ENCODE measurements at regions not wholly inside any gene's neighbourhood (a gene's known extent, or its start where the extent isn't known, plus 50 kb on each side); places are given as distances from the start of the nearest gene placed in this dataset.
"Not testable (repeated sequence)": the region's sequence is repeated elsewhere in the genome, so short reads cannot be mapped to it uniquely, and the experiment has no call there.

DNA sequence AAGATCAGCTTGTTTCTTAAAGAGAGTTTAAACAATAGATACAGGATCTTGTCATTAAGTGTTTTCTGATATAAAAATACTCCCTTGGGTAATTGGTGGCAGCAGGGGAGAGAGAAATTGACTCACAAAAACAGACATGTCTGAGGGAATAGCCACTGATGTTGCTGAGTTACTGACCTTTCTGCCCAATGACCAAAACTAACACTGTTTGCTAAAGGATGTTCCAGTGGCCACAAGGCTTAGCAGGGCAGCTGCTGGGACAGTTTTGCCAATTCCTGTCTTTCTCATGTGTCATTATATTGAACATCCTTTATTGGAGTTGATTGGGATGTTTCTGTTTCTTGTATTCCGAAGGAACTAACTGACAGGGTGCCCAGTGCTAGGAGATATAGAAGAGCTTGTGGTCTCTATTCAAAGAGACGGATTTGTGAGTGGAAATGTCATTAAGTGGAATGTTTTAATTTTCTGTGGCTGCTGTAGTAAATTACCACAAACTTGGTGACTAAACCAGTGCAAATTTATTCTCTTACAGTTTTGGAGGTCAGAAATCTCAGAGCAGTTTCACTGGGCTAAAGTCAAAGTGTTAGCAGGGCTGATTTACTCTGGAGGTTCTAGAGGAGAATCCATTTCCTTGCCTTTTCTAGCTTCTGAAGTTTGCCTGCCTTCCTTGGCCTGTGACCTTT is 124.8 kb upstream of the RMDN2 start:
- no peaks in the 10 kb centered on the region for H3K9me3 ChIP-seq
- DNase-seq = no peak
- no peaks in the 10 kb centered on the region for H3K36me3 ChIP-seq
- peaks cover 6% of the 10 kb centered on the region for H3K4me1 ChIP-seq
- TF ChIP-seq, protein P1, sequence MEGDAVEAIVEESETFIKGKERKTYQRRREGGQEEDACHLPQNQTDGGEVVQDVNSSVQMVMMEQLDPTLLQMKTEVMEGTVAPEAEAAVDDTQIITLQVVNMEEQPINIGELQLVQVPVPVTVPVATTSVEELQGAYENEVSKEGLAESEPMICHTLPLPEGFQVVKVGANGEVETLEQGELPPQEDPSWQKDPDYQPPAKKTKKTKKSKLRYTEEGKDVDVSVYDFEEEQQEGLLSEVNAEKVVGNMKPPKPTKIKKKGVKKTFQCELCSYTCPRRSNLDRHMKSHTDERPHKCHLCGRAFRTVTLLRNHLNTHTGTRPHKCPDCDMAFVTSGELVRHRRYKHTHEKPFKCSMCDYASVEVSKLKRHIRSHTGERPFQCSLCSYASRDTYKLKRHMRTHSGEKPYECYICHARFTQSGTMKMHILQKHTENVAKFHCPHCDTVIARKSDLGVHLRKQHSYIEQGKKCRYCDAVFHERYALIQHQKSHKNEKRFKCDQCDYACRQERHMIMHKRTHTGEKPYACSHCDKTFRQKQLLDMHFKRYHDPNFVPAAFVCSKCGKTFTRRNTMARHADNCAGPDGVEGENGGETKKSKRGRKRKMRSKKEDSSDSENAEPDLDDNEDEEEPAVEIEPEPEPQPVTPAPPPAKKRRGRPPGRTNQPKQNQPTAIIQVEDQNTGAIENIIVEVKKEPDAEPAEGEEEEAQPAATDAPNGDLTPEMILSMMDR (IDR thresholded peaks at IDR 0.05; ENCODE audit: low read depth, low read length) = no peak
- H3K27me3 ChIP-seq = no peaks in the 10 kb centered on the region
- H3K4me3 ChIP-seq (ENCODE audit: low read depth, low read length) = no peak overlapping the region

DNA sequence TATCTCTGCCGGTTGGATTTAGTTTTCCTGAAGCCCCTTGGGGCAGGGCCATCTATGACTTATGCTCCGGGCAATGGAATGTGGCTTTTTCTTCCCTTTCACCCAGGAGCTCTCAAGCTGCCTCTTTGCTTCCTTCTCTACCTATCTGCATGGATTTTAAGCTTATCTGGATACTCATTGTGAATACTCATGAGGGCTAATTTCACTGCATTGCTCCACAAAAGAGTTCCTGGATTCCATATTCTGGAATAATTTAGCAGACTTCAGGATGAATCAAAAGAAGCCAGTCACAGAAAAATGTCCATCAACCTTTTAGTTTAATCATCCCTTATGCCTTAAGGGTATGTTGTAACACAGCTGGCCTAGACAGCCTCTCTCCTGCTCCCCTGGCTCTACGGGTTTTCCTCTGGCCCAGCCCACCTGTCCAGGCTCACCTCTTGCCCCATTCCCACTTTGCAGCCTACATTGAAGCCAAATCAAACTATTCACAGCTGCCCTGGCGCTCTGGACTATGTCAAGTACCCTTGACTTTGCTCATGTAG is 122.8 kb upstream of the RMDN2 start:
- Histone ChIP-seq H3K9me3 (no peaks in the 10 kb centered on the region), H3K4me3 (ENCODE audit: low read depth, low read length) (no peak overlapping the region), H3K27me3 (no peaks in the 10 kb centered on the region), H3K36me3 (no peaks in the 10 kb centered on the region), H3K4me1 (no peaks in the 10 kb centered on the region; the same call in 1 of the 2 replicates)
- DNase-seq = no peak
- TF ChIP-seq, protein P1 (IDR thresholded peaks at IDR 0.05; ENCODE audit: low read depth, low read length) = no peak

DNA sequence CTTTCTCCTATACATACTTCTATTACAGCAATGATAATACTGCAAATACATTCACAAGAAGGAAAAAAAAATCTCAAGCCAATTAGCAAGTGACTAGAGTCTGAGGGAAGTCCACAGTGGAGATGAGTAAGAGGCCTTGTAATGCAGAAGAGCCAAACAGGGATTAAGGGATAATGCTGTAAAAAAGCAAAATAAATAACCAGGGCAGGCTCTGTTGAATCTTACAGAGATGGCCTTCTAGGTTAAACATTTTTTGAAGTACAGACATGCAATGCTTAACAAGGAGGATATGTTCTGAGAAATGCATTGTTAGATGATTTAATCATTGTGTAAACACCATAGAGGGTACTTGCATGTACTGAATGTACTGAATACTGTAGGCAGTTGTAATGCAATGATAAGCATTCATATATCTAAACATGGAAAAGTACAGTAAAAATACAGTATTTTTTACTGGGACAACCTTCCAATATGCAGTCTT is 122.1 kb upstream of the RMDN2 start:
- Histone ChIP-seq H3K9me3 (no peaks in the 10 kb centered on the region), H3K27me3 (no peaks in the 10 kb centered on the region), H3K4me1 (no peaks in the 10 kb centered on the region; the same call in 1 of the 2 replicates), H3K4me3 (ENCODE audit: low read depth, low read length) (no peak overlapping the region), H3K36me3 (no peaks in the 10 kb centered on the region)
- DNase-seq = no peak
- TF ChIP-seq, protein P1 (IDR thresholded peaks at IDR 0.05; ENCODE audit: low read depth, low read length) = no peak

DNA sequence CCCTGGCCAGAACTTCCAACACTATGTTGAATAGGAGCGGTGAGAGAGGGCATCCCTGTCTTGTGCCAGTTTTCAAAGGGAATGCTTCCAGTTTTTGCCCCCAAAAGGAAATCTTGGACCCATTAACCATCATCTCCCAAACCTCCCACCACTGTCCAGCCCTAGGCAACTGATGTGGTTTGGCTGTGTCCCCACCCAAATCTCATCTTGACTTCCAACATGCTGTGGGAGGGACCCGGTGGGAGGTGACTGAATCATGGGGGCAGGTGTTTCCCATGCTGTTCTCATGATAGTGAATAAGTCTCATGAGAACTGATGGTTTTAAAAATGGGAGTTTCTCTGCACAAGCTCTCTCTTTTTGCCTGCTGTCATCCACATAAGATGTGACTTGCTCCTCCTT is 119.1 kb upstream of the RMDN2 start:
- H3K4me1 ChIP-seq; H3K27me3 ChIP-seq; DNase-seq; H3K4me3 ChIP-seq (ENCODE audit: low read depth, low read length); H3K36me3 ChIP-seq; H3K9me3 ChIP-seq: not testable (repeated sequence)

DNA sequence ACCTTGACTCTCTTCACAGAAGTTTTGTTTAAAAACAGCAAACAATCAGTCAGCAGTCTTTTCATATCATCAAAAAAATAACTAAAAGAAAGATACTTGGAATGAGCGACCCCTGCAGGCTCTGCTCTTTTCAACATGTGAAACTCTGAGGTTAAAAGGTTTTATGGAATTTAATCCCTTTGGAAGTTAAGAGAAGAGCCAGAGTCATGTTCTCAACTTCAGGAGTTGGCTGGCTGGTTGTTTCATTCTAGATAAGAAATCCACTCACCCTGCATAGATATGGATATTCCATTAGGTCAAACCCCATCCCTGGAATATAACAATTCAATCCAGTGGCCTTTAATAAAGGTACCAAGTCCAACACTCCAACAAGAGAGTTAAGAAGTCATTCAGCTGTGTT is 115.6 kb upstream of the RMDN2 start:
- Histone ChIP-seq H3K9me3 (no peaks in the 10 kb centered on the region), H3K36me3 (no peaks in the 10 kb centered on the region), H3K4me3 (ENCODE audit: low read depth, low read length) (no peak overlapping the region), H3K4me1 (no peaks in the 10 kb centered on the region), H3K27me3 (no peaks in the 10 kb centered on the region)
- TF ChIP-seq, protein P1 (IDR thresholded peaks at IDR 0.05; ENCODE audit: low read depth, low read length) = peak; percentile 67
- peak; percentile 52 for DNase-seq

DNA sequence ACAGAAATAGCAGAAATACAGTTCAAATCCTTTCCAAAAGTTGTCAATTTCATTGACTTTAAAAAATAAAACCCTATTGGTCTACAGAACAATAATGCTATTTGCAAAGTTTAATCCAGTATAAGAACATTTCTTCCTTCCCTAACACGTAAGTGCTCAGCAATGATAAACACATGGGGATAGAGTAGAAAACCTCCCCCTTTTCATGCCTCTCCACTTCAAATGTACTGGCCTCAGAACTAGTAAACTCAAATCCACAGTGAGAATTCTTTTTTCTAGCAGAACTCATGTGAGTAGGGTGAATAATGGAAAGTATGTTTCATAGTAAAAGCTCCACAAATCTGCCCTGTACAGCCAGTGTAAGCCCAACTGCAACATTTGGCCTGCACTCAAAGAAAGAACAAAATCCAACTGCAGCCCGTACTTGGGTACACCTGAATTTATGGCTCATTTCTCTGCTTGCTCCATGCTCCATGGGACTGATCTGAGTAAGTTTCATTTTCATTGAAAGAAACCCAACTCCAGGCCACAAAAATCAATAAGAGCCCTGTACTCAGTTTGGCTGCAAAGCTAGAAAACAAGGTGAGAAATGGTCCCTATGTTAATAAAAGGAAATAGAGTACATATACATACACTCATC is 115.0 kb upstream of the RMDN2 start:
- Histone ChIP-seq H3K27me3 (no peaks in the 10 kb centered on the region), H3K4me1 (no peaks in the 10 kb centered on the region), H3K9me3 (no peaks in the 10 kb centered on the region), H3K4me3 (ENCODE audit: low read depth, low read length) (no peak overlapping the region), H3K36me3 (no peaks in the 10 kb centered on the region)
- TF ChIP-seq, protein P1 (IDR thresholded peaks at IDR 0.05; ENCODE audit: low read depth, low read length) = no peak
- no peak for DNase-seq

All from BE2C (cell line).